Femur (tissue), 1 donor: ENCODE measurements at regions not wholly inside any gene's neighbourhood (a gene's known extent, or its start where the extent isn't known, plus 50 kb on each side); places are given as distances from the start of the nearest gene placed in this dataset.
"Not testable (repeated sequence)": the region's sequence is repeated elsewhere in the genome, so short reads cannot be mapped to it uniquely, and the experiment has no call there.

Experiments
- DNase-seq: peaks from one replicate; pipeline ENCODE4 v3.0.0-alpha.2; 2017

GRCh38 chr1:29681416-29681815 is 445.1 kb downstream of the PTPRU start:
- not testable (repeated sequence) for DNase-seq

GRCh38 chr1:29679828-29680558 is 443.7 kb downstream of the PTPRU start:
- DNase-seq, result peak; percentile 8

DNA sequence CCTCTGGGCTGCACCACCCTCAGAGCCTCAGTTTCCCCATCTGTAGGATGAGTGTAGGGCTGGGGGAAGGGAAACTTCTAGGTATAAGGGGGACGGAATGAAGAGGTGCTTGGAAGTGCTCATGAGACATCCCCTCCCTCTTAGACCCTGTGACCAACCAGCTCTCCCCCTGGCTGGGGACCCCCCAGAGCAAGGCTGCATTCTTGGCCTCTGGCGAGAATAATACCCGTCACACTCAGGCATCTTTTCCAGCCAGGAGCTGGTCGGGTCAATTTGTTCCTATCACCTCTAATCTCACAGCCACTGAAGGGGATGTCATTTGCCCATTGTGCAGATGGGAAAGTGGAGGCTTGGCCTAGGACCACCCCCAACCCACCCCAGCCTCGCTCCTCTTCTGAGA is 443.0 kb downstream of the PTPRU start:
- DNase-seq, result no peak

DNA sequence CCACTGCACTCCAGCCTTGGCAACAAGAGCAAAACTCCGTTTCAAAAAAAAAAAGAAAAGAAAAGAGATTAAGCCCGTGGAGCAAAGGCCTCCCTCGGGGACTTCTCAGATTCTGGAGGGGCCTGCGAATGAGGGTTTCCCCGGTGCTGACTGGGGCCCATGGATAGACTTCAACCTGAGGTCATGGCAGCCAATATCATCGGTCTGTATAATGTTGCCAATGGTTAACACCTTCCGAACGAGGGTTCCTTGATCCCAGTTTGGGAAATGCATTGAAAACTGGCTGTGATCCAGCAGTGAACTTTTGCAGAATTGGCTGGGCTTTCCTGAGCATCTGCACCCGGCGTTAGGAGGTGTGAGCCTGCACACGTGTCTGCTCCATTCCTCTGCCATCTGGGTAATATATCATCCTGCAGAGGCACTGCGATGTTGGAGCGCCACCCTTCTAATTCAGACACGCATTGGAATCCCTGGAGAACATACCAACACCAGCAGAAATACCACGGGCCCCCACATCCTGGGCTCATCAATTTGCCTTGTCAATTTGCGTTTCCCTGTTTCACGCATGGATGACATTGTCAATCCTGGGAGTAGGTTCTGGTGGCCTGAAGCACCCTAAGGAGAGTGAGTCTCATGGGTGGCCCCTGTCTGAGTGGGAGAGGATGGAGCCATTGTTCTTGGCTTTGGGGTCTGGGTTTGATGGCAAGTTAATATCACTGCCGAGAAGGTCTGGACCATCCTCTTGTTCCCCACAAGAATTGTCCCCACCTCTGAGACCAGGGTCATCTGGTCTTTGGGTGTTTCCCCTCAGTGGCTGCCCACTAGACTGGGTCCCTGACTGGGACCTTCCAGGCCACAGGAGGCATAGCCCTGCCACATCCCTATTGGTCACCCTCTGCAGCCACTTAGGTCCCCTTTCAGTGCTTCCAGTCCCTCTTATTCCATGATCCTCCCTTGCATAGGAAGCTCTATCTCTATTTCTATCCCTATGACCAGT is 441.0 kb downstream of the PTPRU start:
- DNase-seq, result peak; percentile 23

DNA sequence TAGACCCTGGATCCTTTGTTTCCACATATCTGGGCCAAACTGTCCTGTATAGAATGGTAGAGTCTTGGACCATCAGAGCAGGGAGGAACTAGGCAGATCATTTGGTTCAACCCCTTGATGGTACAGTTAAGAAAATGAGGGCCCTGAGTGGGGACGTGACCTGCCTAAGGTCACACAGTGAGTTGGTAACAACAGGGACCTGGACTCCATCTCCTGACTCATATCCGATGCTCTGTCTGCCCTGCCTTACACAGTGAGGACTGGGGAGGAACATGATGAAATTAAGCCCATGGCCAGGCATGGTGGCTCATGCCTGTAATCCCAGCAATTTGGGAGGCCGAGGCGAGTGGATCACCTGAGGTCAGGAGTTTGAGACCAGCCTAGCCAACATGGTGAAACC is 440.2 kb downstream of the PTPRU start:
- DNase-seq, result peak; percentile 1

GRCh38 chr1:29675481-29676263 is 439.4 kb downstream of the PTPRU start:
- peak; percentile 78 for DNase-seq

DNA sequence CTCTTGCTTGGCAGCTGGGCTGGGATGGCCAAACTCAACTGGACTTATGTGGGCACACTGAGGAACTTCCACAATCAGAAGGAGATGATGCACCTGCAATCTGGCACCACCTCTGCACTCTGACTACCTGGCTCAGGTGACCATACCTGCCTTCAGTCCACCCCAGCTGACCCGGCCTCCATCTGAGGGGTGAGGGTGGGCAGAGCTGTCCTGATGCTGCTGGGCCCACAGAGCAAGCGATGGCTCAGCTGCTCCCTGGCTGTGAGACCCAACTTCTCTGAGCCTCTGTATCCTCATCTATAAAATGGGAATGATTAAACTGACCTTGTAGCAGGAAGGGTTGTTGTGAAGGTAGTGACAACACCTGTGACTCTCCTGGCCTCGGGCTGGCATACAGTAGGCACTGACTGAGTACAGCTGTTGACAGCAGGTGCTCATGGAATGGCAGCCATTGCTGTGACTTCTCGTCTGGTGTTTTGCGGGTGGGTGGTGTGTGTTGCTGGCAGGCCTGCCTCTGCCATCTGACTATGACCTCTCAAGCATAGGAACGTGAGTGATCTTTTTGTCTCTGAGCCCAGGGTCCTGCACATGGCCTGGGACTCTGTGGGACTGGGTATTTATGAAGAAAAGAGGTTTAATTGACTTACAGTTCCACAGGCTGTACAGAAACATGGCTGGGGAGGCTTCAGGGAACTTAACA is 438.5 kb downstream of the PTPRU start:
- DNase-seq, result peak; percentile 3

GRCh38 chr1:29673669-29674626 is 437.6 kb downstream of the PTPRU start:
- no peak for DNase-seq

DNA sequence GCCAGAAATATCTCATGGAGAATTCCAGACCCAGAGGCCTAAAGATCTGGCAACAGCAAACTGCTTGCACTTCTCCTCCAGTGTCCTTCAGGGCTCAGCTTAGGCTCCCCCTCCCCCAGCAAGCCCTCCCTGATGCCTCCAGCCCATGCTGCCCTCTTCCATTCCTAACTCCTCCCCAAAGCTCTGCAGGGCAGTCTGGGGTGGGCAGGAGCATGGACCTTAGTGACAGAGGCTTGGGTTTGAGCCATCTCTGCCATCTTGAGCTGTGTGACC is 436.8 kb downstream of the PTPRU start:
- DNase-seq, result no peak

- DNase-seq, result no peak
Observed at GRCh38 chr1:29672416-29673227, 436.3 kb downstream of the PTPRU start.

- no peak for DNase-seq
Observed at GRCh38 chr1:29671446-29672356, 435.4 kb downstream of the PTPRU start.

DNA sequence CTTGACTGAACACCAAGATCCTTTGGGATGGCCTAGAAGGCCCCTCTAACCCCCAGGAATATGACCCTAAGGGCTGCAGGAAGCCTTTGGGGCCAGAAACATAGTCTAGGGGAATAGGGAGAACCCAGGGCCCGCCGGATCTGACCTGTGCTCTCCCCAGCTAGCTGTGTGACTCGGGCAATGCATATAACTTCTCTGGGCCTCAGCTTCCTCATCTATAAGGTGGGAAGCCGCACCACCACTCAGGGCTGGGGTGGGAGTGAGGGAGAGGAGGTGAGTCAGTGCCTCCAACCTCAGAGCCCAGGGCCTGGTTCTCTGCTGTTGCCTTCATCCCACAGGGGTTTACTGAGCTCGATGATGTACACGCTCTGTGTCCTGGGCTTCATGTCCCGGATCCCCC is 434.4 kb downstream of the PTPRU start:
- DNase-seq, result no peak

DNA sequence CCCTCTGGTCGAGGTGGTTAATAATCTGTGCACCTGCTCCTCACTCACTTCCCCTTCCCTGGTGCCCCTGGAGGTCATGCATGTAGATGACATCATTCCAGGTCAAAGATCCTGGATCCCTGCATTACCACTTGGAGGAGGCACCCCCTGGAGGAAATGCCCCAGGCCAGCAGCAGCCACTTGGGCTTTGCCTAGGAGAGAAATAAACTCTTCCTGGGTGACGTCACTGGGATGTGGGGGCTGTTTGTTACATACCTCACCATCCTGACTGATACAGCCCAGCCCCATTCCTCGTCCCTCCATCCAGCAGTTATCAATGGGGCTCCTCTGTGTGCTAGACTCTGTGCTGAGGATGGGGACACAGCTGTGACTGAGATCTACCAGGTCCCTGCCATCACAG is 433.6 kb downstream of the PTPRU start:
- DNase-seq, result no peak

DNA sequence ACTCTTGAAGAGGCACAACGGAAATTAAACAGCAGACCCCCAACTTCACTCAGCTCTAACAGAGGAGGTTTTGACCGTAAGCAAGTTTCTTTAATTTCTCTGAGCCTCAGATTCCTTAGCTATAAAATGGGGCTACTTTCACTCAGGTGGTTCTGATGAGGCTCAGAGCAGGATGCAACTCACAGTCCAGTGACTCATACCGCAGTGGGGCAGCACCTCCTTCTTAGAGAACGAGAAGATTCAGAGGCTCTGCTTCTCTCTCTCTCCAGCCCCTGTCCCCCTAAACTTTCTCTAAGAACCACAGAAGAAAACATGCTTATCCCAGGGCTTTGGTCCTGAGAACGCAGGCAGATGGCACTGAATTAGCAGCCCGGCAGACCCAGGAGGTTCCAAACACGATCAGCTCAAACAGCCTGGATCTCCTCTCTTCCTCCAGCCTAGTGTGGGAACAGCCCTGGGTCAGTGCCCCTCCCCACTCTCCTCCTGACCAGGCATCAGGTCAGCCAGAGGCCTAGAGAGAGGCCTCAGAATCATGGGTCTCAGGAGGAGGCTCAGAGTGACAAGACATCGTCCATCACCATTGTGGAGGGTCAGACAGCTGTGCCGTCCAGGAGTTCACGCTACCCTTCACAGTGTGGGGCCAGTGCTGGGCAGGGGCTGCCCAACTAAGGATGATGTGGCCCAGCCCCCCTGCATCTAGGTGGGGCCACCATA is 433.0 kb downstream of the PTPRU start:
- DNase-seq, result no peak

GRCh38 chr1:29668551-29669157 is 432.3 kb downstream of the PTPRU start:
- DNase-seq, result no peak

DNA sequence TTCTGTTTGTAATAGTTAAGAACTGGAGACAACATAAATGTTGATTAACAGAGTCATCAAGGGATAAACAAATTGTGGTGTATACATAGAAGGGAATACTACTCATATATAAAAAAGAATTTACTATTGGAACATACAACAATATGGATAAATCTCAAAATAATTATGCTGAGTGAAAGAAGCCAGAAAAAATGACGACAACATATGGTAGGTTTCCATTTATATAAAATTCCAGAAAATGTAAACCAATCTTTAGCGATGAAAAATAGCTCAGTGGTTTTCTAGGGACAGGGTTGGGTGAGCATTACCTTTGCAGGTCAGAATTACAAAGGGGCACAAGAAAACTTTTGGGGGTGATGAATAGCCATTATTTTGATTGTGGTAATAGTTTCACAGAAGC is 431.6 kb downstream of the PTPRU start:
- no peak for DNase-seq

DNA sequence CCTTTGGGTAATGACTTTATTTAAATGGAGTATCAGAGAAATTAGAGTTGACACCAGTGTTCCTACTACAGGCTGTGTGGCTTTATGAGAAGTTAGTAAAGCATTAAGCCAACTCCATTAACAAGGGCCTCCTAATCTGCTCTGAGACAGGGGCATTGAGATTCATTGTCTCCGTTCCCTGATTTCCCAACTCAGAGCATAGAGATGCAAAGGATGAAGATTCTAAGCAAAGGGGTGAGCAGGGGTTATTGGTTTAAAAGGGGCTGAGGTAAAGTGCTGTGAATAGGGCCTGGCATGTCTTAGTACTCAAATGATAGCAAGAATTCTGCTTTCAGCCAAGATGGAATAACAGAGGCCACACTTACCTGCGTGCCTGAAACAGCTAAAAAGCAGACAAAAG is 428.4 kb downstream of the PTPRU start:
- no peak for DNase-seq

DNA sequence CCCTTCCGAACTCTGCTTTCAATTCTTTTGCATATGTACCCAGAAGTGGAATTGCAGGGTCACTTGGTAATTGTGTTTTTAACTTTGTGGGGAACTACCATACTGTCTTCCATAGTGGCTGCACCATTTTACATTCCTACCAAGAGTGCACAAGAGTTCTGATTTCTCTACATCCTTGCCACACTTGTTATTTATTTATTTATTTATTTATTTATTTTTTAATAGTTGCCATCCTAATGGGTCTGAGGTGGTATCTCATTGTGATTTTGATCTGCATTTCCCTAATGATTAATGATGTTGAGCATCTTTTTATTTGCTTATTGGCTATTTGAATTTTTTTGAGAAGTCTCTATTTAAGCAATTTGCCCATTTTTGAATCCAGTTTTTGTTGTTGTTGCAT is 422.4 kb downstream of the PTPRU start:
- DNase-seq, result no peak
